HepG2 (cell line): ENCODE measurements at regions not wholly inside any gene's neighbourhood (a gene's known extent, or its start where the extent isn't known, plus 50 kb on each side); places are given as distances from the start of the nearest gene placed in this dataset.

ENCODE experiments used
- BRF2 ChIP-seq: sonication (generic); formaldehyde crosslinking; IDR thresholded peaks from 2 replicates; pipeline ENCODE4 v1.8.1; 2022; ENCODE audit warnings: mild to moderate bottlenecking, missing genetic modification reagents
- CTCF ChIP-seq: sonication (generic); formaldehyde crosslinking; IDR thresholded peaks from 2 replicates; pipeline ENCODE4 v1.5.0; 2020; ENCODE audit warnings: mild to moderate bottlenecking, missing genetic modification reagents, moderate library complexity
- MYC ChIP-seq: sonication (generic); formaldehyde crosslinking; IDR thresholded peaks from 2 replicates; pipeline ENCODE4 v1.9.0; 2021; ENCODE audit warnings: missing genetic modification reagents, borderline replicate concordance
- NCOR1 ChIP-seq: fragments of 200-600 bp; sonication (generic); IDR thresholded peaks from 2 replicates; pipeline ENCODE4 v1.7.0; 2017; ENCODE audit warnings: antibody characterized with exemption, low read length, borderline replicate concordance
- POLR2A ChIP-seq, 2 experiments: IDR thresholded peaks; 2 replicates each; pipeline ENCODE4 v1.6.1; 2011; ENCODE audit warnings: low read depth in 2 of 2, low read length in 2 of 2, mild to moderate bottlenecking in 1 of 2, moderate library complexity in 1 of 2; ENCODE audit not compliant: insufficient read depth in 1 of 2
- ZFP91 ChIP-seq: sonication (generic); formaldehyde crosslinking; IDR thresholded peaks from 2 replicates; pipeline ENCODE4 v1.9.0; 2022; ENCODE audit warnings: missing genetic modification reagents, mild to moderate bottlenecking, borderline replicate concordance
- ZNF776 ChIP-seq: sonication (generic); formaldehyde crosslinking; IDR thresholded peaks from 2 replicates; pipeline ENCODE4 v1.4.0; 2020; ENCODE audit warnings: mild to moderate bottlenecking, missing genetic modification reagents
- TF ChIP-seq, protein P1 (sequence below): IDR thresholded peaks from 2 replicates; pipeline ENCODE4 v1.6.1; 2016; ENCODE audit warnings: missing genetic modification reagents, missing compliant biosample characterization
- TF ChIP-seq, protein P2 (sequence below): sonication (generic); formaldehyde crosslinking; conservative IDR thresholded peaks from 2 replicates; pipeline ENCODE4 v1.4.0; 2020; ENCODE audit warnings: missing genetic modification reagents
- TF ChIP-seq, protein P3 (sequence below): sonication (generic); formaldehyde crosslinking; IDR thresholded peaks from 2 replicates; pipeline ENCODE4 v1.4.0; 2020; ENCODE audit warnings: missing genetic modification reagents, borderline replicate concordance
- TF ChIP-seq, protein P4 (sequence below): IDR thresholded peaks from 2 replicates; pipeline ENCODE4 v1.6.1; 2016; ENCODE audit warnings: low read depth, borderline replicate concordance

DNA sequence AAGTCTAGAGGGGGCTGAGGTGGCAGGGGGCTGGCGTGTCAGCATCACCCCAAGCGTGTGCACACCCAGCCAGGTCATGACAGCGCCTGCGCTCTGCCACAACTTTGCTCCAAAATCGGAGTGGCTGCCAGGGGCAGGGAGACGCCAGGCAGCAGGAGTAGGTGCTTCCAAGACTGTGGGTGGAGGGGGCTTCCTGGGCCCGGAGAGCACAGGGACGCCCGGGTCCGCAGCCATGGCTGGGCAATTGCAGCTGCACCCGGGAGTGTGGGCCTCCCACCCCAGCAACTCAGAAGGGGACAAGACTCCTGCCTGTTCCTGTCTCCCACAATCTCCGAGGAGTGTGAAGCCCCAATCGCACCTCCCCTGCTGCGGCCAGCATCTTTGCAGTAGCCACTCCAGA is 53.1 kb upstream of the CYYR1 start:
- TF ChIP-seq, protein P1, sequence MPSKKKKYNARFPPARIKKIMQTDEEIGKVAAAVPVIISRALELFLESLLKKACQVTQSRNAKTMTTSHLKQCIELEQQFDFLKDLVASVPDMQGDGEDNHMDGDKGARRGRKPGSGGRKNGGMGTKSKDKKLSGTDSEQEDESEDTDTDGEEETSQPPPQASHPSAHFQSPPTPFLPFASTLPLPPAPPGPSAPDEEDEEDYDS (CRISPR knock-in tag) = no peak
- TF ChIP-seq, protein P2, sequence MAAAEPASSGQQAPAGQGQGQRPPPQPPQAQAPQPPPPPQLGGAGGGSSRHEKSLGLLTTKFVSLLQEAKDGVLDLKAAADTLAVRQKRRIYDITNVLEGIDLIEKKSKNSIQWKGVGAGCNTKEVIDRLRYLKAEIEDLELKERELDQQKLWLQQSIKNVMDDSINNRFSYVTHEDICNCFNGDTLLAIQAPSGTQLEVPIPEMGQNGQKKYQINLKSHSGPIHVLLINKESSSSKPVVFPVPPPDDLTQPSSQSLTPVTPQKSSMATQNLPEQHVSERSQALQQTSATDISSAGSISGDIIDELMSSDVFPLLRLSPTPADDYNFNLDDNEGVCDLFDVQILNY (CRISPR knock-in tag) = no peak
- no peak for TF ChIP-seq CTCF (CRISPR knock-in tag)
- TF ChIP-seq, protein P3, sequence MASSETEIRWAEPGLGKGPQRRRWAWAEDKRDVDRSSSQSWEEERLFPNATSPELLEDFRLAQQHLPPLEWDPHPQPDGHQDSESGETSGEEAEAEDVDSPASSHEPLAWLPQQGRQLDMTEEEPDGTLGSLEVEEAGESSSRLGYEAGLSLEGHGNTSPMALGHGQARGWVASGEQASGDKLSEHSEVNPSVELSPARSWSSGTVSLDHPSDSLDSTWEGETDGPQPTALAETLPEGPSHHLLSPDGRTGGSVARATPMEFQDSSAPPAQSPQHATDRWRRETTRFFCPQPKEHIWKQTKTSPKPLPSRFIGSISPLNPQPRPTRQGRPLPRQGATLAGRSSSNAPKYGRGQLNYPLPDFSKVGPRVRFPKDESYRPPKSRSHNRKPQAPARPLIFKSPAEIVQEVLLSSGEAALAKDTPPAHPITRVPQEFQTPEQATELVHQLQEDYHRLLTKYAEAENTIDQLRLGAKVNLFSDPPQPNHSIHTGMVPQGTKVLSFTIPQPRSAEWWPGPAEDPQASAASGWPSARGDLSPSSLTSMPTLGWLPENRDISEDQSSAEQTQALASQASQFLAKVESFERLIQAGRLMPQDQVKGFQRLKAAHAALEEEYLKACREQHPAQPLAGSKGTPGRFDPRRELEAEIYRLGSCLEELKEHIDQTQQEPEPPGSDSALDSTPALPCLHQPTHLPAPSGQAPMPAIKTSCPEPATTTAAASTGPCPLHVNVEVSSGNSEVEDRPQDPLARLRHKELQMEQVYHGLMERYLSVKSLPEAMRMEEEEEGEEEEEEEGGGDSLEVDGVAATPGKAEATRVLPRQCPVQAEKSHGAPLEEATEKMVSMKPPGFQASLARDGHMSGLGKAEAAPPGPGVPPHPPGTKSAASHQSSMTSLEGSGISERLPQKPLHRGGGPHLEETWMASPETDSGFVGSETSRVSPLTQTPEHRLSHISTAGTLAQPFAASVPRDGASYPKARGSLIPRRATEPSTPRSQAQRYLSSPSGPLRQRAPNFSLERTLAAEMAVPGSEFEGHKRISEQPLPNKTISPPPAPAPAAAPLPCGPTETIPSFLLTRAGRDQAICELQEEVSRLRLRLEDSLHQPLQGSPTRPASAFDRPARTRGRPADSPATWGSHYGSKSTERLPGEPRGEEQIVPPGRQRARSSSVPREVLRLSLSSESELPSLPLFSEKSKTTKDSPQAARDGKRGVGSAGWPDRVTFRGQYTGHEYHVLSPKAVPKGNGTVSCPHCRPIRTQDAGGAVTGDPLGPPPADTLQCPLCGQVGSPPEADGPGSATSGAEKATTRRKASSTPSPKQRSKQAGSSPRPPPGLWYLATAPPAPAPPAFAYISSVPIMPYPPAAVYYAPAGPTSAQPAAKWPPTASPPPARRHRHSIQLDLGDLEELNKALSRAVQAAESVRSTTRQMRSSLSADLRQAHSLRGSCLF (CRISPR knock-in tag) = no peak
- TF ChIP-seq BRF2 (CRISPR knock-in tag) = no peak
- TF ChIP-seq ZFP91 (CRISPR knock-in tag) = no peak
- no peak for TF ChIP-seq ZNF776 (CRISPR knock-in tag)
- no peak for TF ChIP-seq MYC (CRISPR knock-in tag)
- no peak for TF ChIP-seq POLR2A (IDR thresholded peaks at IDR 0.05; ENCODE audit: insufficient read depth in 1 of 2, low read depth in 2 of 2, low read length in 2 of 2)
- TF ChIP-seq NCOR1 = no peak
- TF ChIP-seq, protein P4, sequence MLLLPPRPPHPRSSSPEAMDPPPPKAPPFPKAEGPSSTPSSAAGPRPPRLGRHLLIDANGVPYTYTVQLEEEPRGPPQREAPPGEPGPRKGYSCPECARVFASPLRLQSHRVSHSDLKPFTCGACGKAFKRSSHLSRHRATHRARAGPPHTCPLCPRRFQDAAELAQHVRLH (CRISPR knock-in tag) = no peak
